ENCODE measurements at regions not wholly inside any gene's neighbourhood (a gene's known extent, or its start where the extent isn't known, plus 50 kb on each side); places are given as distances from the start of the nearest gene placed in this dataset.

DNA sequence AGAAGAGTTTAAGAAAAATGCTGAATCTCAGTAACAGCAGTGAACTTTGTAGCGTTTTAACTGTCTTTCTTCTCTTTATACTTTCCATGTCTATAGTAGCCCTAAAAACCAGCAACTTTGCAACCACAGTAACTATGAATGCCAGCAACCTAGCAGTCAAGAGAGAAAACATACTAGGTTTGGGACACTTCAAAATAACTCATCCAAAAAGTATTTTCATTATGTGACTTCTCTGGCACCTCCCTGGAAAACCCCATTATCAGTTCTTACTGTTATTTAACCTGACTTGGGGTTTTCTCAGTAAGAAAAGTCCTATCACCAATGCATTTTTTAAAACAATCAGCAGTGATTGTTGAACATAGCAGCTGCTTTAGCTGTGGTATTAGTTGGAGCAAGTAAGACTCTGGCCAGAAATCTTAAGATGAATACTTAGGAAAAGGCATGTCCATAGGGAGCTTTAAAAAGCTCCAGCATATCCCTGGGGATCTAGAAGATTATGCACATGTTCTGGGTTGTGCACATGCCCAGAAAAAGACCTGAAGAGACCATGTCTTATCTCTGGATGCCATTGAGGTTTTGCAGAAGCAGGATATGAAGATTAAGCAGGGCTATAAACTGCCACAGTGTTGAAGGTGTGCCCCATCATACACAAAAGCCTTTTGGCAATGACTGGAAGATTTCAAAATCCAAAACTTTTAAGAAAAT lies 411.3 kb downstream of the CMPK2 start:
- no peak for DNase-seq (ENCODE audit: low read depth in 3 of 3)

DNA sequence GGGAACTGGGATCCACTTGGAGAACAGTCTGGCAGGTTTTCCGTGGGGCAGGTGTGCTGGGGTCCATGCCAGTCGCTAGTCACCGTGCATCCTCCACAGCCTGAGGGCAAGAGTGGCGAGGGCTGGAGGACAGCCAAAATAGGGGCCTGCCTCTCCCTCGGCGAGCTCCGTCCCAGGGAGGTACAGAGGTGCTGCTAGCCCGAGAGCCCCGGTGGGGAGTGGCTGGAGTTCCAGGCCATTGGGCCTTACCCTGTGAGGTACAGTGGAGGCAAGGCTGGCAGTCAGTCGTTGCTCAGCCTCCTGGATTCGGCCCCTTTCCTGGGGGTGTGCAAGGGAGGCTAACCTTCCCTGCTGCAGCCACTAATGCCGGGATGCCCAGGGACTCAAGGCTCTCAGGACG lies 406.6 kb downstream of the CMPK2 start:
- DNase-seq (ENCODE audit: low read depth in 3 of 3): no peak

- no peak for DNase-seq (ENCODE audit: low read depth in 3 of 3)
Measured at GRCh38 chr2:6470518-6470917, 395.2 kb downstream of the CMPK2 start.

DNA sequence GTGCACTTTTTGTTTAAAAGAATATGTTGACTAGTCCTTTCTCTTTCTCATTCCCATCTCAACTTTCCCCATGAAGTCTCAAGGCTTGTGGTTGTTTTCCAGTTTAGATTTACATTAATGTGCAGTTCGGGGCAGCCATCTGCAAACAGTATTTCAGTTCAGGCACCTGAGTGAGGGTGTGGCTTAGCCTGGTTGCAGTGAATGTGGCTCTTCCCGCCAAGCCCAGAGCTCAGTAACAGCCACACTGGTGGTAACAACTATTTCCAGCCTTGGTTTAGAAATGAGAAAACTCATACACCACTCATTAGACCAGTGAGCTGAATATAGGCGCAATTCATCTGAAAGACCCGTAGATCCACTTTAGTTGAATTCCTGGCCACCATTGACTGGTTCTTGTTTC lies 394.3 kb downstream of the CMPK2 start:
- DNase-seq (ENCODE audit: low read depth in 3 of 3): no peak

DNA sequence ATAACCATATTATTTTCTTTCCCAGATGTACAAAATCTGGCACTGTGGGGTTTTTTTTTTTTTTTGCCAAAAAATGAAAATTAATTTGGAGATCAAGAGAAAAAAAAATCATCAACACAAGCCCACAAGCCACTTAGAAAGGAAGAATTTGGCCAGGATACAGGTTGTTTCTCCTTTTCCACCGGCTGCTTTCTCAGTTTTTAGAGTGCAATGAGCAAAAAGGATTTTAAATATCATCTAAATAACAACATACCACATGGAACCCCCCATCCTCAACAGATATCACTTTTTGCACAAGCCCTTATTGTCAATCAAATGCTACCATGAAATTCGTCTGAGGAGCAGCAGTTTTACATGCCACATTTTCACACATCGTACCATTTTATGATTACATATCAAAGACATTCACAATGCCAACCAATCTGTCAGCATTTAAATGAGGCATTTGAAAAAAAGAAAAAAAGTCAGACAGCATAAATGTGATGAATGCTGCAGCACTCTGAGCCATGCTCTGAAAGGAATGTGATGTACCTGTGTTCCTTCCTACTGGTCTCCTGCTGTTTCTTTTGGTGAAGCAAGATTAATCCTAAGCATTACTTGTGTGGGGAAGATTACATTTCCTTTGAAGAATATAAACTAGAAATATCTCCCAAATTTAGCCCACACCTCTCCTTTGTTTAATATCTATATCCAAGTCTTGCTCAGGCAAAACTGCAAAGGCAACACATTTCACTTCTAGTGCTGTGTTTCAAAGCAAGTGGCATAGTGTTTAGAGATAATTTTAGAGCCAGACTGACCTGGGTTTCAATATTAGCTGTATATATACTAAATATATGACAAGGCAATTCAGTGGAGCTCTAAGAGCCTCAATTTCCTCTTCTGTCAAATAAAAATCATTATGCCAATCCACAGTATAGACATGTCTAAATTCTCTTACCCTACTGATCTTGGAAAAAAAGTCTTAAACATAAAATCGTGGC lies 391.3 kb downstream of the CMPK2 start:
- DNase-seq (ENCODE audit: low read depth in 3 of 3): no peak

DNA sequence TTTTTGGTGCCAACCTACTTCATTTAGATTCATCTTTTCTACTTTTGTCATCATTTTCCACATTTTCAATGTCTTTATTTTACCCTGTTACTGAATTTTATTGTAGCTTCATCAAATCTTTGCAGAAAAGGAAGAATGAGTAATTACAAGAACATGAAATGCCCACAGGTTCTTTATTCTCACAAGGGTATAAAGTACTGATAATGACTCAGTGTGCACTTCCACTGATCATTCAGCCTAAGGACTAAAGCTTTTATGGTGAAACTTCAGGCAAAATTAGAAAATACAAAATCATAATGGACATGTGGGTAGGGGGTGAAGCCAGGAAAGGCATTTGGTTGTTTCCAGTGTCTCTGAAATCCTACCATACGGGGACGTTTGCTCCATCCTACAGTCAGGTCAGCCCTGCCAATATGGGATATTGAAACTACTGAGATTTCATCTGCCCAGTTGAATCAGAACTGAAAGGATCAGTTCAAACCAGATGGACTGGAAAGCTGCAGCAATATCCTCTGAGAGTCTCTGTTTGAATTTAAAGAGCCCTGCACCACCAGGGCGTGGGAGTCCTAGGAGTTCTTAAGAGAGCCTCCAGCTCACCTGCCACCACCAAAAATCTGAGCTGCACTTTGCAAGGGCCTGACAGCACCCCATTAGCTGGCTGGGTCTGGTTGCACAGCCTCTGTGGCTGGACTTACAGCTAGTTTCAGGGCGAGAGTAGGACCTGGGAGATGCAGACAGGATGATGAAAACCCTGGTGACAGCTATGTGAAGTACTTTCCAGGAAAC lies 390.4 kb downstream of the CMPK2 start:
- no peak for DNase-seq (ENCODE audit: low read depth in 3 of 3)

DNA sequence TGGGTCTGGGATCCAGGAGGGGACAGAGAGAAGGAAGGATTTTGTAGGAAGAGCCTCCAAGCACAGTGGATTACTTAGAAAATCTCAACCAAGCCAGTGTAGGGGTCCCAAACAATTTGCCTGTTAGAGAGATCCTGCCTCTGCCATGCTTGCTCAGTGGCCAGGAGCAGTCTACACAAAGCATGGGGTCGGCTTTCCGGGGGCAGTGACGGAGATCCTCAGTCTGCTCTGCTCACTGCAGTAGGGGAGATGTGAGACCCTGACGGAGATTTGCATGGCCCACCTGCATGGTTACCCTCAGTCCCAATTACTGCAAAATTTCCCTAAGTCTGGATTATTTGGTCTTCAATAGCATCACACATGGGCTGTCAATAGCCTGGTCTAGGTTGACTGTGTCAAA lies 385.2 kb downstream of the CMPK2 start:
- no peak for DNase-seq (ENCODE audit: low read depth in 3 of 3)

- DNase-seq (ENCODE audit: low read depth in 3 of 3): no peak
Measured at GRCh38 chr2:6482256-6482655, 383.5 kb downstream of the CMPK2 start.

DNA sequence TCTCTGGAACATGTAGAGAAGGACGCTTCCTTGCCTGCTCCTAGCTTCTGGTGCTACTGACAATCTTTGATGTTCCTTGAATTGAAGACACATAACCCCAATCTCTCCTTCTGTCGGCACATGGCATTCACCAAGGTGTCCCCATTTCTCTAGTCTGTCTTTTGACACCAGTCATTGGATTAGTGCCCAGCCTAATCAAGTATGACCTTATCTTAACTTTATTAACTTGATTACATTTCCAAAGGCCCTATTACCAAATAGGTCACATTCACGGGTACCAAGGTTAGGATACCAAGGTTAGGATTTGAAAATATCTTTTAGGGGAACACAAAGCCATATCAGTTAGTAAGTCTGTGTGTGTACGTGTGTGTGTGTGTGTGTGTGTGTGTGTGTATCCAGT lies 377.9 kb downstream of the CMPK2 start:
- no peak for DNase-seq (ENCODE audit: low read depth in 3 of 3)

- DNase-seq (ENCODE audit: low read depth in 3 of 3): no peak
Measured at GRCh38 chr2:6492573-6492972, 373.1 kb downstream of the CMPK2 start.

DNA sequence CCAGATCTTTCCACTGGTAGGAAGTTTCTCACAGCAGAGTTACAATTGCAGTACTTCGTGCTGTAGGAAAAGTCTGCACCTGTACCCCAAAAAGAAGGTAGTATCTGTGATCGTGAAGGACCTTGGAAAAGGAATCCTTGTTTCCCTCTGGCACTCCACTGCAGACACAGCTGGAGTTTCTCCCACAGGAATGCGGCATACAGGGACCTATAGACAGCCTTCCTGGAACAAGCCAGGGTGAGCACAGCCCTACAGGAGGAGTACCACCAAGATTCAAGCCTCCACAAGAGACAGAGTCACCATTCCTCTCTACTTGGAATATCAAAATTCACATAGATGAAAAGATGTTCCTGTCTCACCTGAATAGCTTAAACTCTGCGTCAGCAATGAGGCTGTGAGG lies 372.4 kb downstream of the CMPK2 start:
- DNase-seq (ENCODE audit: low read depth in 3 of 3): no peak

GRCh38 chr2:6493669-6494068 lies 372.0 kb downstream of the CMPK2 start:
- no peak for DNase-seq (ENCODE audit: low read depth in 3 of 3)

GRCh38 chr2:6495466-6495865 lies 370.2 kb downstream of the CMPK2 start:
- DNase-seq (ENCODE audit: low read depth in 3 of 3): no peak

DNA sequence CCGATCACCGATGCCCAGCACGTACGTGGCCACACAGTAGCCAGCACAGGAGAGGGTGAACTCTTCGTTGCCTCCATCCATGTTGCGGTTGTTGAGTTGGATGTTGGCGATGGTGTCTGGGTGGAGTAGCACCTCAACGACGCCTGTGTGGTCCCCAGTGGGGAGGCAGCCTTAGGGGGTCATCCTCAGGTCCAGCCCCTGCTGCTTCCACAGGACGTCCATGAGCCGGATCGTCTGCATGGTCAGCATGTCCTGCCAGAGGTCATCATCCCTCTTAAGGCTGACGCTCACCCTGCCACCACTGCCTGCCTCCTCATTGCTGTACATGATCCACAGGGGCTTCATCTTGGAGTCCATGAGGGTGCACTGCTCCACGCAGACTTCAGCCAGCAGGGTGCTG lies 369.3 kb downstream of the CMPK2 start:
- no peak for DNase-seq (ENCODE audit: low read depth in 3 of 3)

DNA sequence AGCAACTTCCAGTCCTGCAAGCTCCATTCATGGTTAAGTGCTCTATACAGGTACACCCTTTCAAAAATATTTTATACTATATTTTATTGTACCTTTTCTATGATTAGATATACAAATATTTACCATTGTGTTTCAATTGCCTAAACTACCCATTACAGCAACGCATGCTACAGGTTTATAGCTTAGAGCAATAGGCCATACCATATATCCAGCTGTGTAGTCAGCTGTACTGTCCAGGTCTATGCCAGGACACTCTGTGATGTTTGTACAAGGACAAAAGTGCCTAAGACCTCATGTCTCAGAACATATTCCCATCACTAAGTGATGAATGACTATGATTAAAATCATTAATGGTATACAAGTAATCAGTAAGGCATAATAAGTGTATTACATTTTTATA lies 368.7 kb downstream of the CMPK2 start:
- no peak for DNase-seq (ENCODE audit: low read depth in 3 of 3)

DNA sequence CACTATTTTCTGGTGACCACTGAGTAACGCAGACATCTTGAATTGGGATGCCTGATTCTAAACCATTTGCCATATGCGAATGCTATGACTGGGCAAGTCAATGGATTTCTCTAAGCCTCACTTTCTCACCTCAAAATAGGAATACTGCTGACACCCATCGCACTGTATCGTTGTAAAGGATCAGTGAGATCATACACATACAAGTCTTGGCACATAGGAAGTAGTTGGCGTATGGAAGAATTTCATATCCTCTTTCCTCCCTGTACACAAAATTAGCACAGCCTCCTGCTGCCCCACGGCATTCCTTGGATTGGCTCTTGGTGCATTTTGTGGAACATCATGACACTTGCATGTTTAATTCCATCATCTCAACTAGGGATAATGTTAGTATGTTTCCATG lies 366.9 kb downstream of the CMPK2 start:
- DNase-seq (ENCODE audit: low read depth in 3 of 3): no peak

- no peak for DNase-seq (ENCODE audit: low read depth in 3 of 3)
Measured at GRCh38 chr2:6499691-6500090, 366.0 kb downstream of the CMPK2 start.

DNA sequence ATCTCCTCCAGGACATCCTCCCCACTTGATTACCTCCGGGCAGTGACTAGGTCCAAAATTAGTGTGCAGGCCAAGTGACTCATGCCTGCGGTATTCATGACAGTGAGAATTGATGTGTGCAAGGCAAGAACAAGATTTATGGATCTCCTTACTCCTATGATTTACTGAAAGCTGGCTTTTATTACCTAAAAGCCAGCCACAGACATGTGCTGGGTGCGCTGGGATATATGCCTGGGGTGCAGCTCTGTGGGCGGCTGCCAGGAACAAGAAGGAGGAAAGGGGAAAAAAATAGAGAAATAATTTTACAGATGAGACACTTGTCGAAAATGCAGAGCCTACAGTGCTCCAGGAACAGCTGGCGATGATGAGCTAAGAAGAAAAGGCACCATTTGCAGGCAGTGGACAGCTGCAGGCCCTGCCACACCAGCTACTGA lies 359.3 kb downstream of the CMPK2 start:
- no peak for DNase-seq (ENCODE audit: low read depth in 3 of 3)

DNA sequence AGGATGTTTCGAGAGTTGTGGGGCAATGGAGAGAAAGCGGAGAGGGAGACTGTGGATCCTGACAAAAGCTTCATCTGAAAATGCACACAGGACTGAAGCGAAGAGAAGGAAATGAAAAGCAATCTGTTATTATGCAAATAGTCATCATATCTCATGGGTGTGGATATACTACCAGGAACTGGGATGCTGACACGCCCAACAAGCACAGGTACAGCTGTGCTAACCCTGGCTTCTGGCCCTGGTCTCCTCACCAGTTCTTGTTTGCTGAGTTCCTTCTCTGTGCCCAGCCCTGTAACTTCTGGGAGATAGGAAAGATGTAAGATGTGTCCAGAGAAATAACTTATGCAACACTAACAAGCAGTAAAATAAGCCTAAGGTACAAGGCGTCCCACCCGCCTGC lies 358.8 kb downstream of the CMPK2 start:
- no peak for DNase-seq (ENCODE audit: low read depth in 3 of 3)

GRCh38 chr2:6510532-6510931 lies 355.2 kb downstream of the CMPK2 start:
- no peak for DNase-seq (ENCODE audit: low read depth in 3 of 3)

GRCh38 chr2:6512589-6512988 lies 353.1 kb downstream of the CMPK2 start:
- DNase-seq (ENCODE audit: low read depth in 3 of 3): no peak

GRCh38 chr2:6516674-6517073 lies 349.0 kb downstream of the CMPK2 start:
- DNase-seq (ENCODE audit: low read depth in 3 of 3): no peak
